Astrocyte (in vitro differentiated cells and primary cell): ENCODE measurements at regions not wholly inside any gene's neighbourhood (a gene's known extent, or its start where the extent isn't known, plus 50 kb on each side); places are given as distances from the start of the nearest gene placed in this dataset.
A peak's percentile ranks its signal among the peaks of the same experiment; 100 is the strongest.

Experiments
- DNase-seq: peaks from one replicate; pipeline ENCODE4 v3.0.0-alpha.2; 2010; ENCODE audit warnings: low read depth
- FAIRE-seq: peaks from 2 replicates; lab custom pipeline; 2011; peaks lifted over from hg19 to GRCh38; lab: Jason Lieb, UNC
- H2AFZ ChIP-seq: 2 replicates; pipeline ENCODE4 v1.6.0; 2012; ENCODE audit warnings: low read depth, low read length, inconsistent platforms
- H3K27ac ChIP-seq: 2 replicates; pipeline ENCODE4 v1.5.1; 2011; ENCODE audit warnings: low read depth, low read length, inconsistent platforms
- H3K27me3 ChIP-seq: 2 replicates; pipeline ENCODE4 v1.6.0; 2011; ENCODE audit warnings: low read length, inconsistent platforms; ENCODE audit not compliant: insufficient read depth
- H3K36me3 ChIP-seq: 2 replicates; pipeline ENCODE4 v1.5.1; 2011; ENCODE audit warnings: low read length, inconsistent platforms; ENCODE audit not compliant: insufficient read depth
- H3K4me1 ChIP-seq: 2 replicates; pipeline ENCODE4 v1.5.1; 2011; ENCODE audit warnings: low read length, inconsistent platforms; ENCODE audit not compliant: insufficient read depth
- H3K4me2 ChIP-seq: 2 replicates; pipeline ENCODE4 v1.6.0; 2012; ENCODE audit warnings: low read length, inconsistent platforms
- H3K4me3 ChIP-seq: 2 replicates; pipeline ENCODE4 v1.5.1; 2011; ENCODE audit warnings: low read depth, mild to moderate bottlenecking, low read length, inconsistent platforms; ENCODE audit not compliant: insufficient read depth
- H3K79me2 ChIP-seq: 2 replicates; pipeline ENCODE4 v1.6.0; 2012; ENCODE audit warnings: mild to moderate bottlenecking, low read length, inconsistent platforms; ENCODE audit not compliant: insufficient read depth
- H3K9ac ChIP-seq: 2 replicates; pipeline ENCODE4 v1.6.0; 2012; ENCODE audit warnings: mild to moderate bottlenecking, low read length, inconsistent platforms
- H3K9me3 ChIP-seq: 2 replicates; pipeline ENCODE4 v1.5.1; 2012; ENCODE audit warnings: low read depth, mild to moderate bottlenecking, low read length, inconsistent platforms; ENCODE audit not compliant: insufficient read depth
- H4K20me1 ChIP-seq: 2 replicates; pipeline ENCODE4 v1.6.0; 2012; ENCODE audit warnings: low read length, inconsistent platforms; ENCODE audit not compliant: insufficient read depth
- H3K27ac Mint-ChIP-seq: one replicate; pipeline ENCODE4 v1.8.0; 2021; ENCODE audit warnings: mild to moderate bottlenecking, mixed read lengths; ENCODE audit not compliant: unreplicated experiment
- H3K27me3 Mint-ChIP-seq: one replicate; pipeline ENCODE4 v1.8.0; 2021; ENCODE audit warnings: low read depth, mixed read lengths; ENCODE audit not compliant: unreplicated experiment
- H3K36me3 Mint-ChIP-seq: one replicate; pipeline ENCODE4 v1.8.0; 2021; ENCODE audit warnings: low read depth, mixed read lengths; ENCODE audit not compliant: unreplicated experiment
- H3K4me1 Mint-ChIP-seq: one replicate; pipeline ENCODE4 v1.8.0; 2021; ENCODE audit warnings: low read depth, mixed read lengths; ENCODE audit not compliant: unreplicated experiment
- H3K4me3 Mint-ChIP-seq: one replicate; pipeline ENCODE4 v1.8.0; 2021; ENCODE audit warnings: mild to moderate bottlenecking, moderate library complexity, mixed read lengths; ENCODE audit not compliant: unreplicated experiment
- H3K9me3 Mint-ChIP-seq: one replicate; pipeline ENCODE4 v1.8.0; 2021; ENCODE audit warnings: mild to moderate bottlenecking, mixed read lengths; ENCODE audit not compliant: unreplicated experiment
- CTCF ChIP-seq: IDR thresholded peaks from 2 replicates; pipeline ENCODE4 v1.5.1; 2011; ENCODE audit warnings: low read depth, mild to moderate bottlenecking, inconsistent platforms, low read length, moderate library complexity; ENCODE audit not compliant: insufficient read depth
- EZH2 ChIP-seq: IDR thresholded peaks from 2 replicates; pipeline ENCODE4 v1.6.1; 2012; ENCODE audit warnings: mild to moderate bottlenecking, low read length, inconsistent platforms; ENCODE audit not compliant: insufficient read depth

GRCh38 chr2:183532514-183532913 is 408.3 kb downstream of the NUP35 start:
- no peak overlapping the region for H3K4me2 ChIP-seq
- H3K4me3 Mint-ChIP-seq, result no peak overlapping the region
- H3K36me3 Mint-ChIP-seq, result no peaks in the 10 kb centered on the region
- TF ChIP-seq EZH2, result no peak
- no peak for TF ChIP-seq CTCF
- DNase-seq (peak; percentile 4), FAIRE-seq (no peak)
- H3K27me3 Mint-ChIP-seq, result no peaks in the 10 kb centered on the region
- no peak overlapping the region for H3K4me3 ChIP-seq
- no peaks in the 10 kb centered on the region for H3K27me3 ChIP-seq
- H3K9me3 Mint-ChIP-seq, result no peaks in the 10 kb centered on the region
- no peaks in the 10 kb centered on the region for H3K9me3 ChIP-seq
- no peaks in the 10 kb centered on the region for H3K36me3 ChIP-seq
- H3K79me2 ChIP-seq, result no peaks in the 10 kb centered on the region
- H3K4me1 Mint-ChIP-seq, result peaks cover 3% of the 10 kb centered on the region
- no peaks in the 10 kb centered on the region for H3K4me1 ChIP-seq
- H3K27ac ChIP-seq, result no peak overlapping the region
- no peak overlapping the region for H2AFZ ChIP-seq
- H3K27ac Mint-ChIP-seq, result no peak overlapping the region
- H4K20me1 ChIP-seq, result no peaks in the 10 kb centered on the region
- no peak overlapping the region for H3K9ac ChIP-seq

GRCh38 chr2:183533021-183533420 is 408.8 kb downstream of the NUP35 start:
- no peaks in the 10 kb centered on the region for H3K36me3 Mint-ChIP-seq
- no peaks in the 10 kb centered on the region for H3K36me3 ChIP-seq
- H4K20me1 ChIP-seq, result no peaks in the 10 kb centered on the region
- no peak overlapping the region for H3K4me3 ChIP-seq
- no peaks in the 10 kb centered on the region for H3K9me3 Mint-ChIP-seq
- H3K4me1 Mint-ChIP-seq, result peaks cover 3% of the 10 kb centered on the region
- H3K4me2 ChIP-seq, result no peak overlapping the region
- no peaks in the 10 kb centered on the region for H3K27me3 ChIP-seq
- H3K27ac Mint-ChIP-seq, result no peak overlapping the region
- H2AFZ ChIP-seq, result no peak overlapping the region
- no peak overlapping the region for H3K4me3 Mint-ChIP-seq
- TF ChIP-seq CTCF (no peak), EZH2 (no peak)
- no peaks in the 10 kb centered on the region for H3K27me3 Mint-ChIP-seq
- FAIRE-seq, result no peak
- H3K79me2 ChIP-seq, result no peaks in the 10 kb centered on the region
- H3K4me1 ChIP-seq, result no peaks in the 10 kb centered on the region
- DNase-seq, result no peak
- no peak overlapping the region for H3K9ac ChIP-seq
- H3K27ac ChIP-seq, result no peak overlapping the region
- no peaks in the 10 kb centered on the region for H3K9me3 ChIP-seq

- TF ChIP-seq EZH2 (no peak), CTCF (no peak)
- Mint-ChIP-seq H3K27ac (no peak overlapping the region), H3K36me3 (no peaks in the 10 kb centered on the region), H3K27me3 (no peaks in the 10 kb centered on the region), H3K9me3 (no peaks in the 10 kb centered on the region), H3K4me1 (peaks cover 3% of the 10 kb centered on the region), H3K4me3 (no peak overlapping the region)
- no peaks in the 10 kb centered on the region for H3K27me3 ChIP-seq
- H3K9me3 ChIP-seq, result no peaks in the 10 kb centered on the region
- H3K79me2 ChIP-seq, result no peaks in the 10 kb centered on the region
- H3K27ac ChIP-seq, result no peak overlapping the region
- H2AFZ ChIP-seq, result no peak overlapping the region
- H3K4me1 ChIP-seq, result no peaks in the 10 kb centered on the region
- H3K4me3 ChIP-seq, result no peak overlapping the region
- FAIRE-seq, result no peak
- H3K36me3 ChIP-seq, result no peaks in the 10 kb centered on the region
- H3K4me2 ChIP-seq, result no peak overlapping the region
- no peaks in the 10 kb centered on the region for H4K20me1 ChIP-seq
- H3K9ac ChIP-seq, result no peak overlapping the region
- no peak for DNase-seq
Observed at GRCh38 chr2:183536290-183536689, 412.0 kb downstream of the NUP35 start.
